ENCODE measurements at regions not wholly inside any gene's neighbourhood (a gene's known extent, or its start where the extent isn't known, plus 50 kb on each side); places are given as distances from the start of the nearest gene placed in this dataset.
"Not testable (repeated sequence)": the region's sequence is repeated elsewhere in the genome, so short reads cannot be mapped to it uniquely, and the experiment has no call there.

GRCh38 chr17:13099926-13100325 is 82.1 kb upstream of the ELAC2 start:
- no peak for TF ChIP-seq ZBTB8A (tag by site-specific recombination; IDR thresholded peaks at IDR 0.05)
- TF ChIP-seq ZFHX2 (tag by site-specific recombination; conservative IDR thresholded peaks at IDR 0.05), result no peak
- TF ChIP-seq ZNF658 (tag by site-specific recombination; IDR thresholded peaks at IDR 0.05), result no peak
- no peak for TF ChIP-seq BCL6B (tag by site-specific recombination; IDR thresholded peaks at IDR 0.05)

GRCh38 chr17:13099089-13099735 is 81.4 kb upstream of the ELAC2 start:
- Histone ChIP-seq H3K27ac (ENCODE audit: extremely low read depth, low read depth, low read length) (no peak overlapping the region), H3K4me1 (ENCODE audit: control insufficient read depth, insufficient read depth, low read length) (no peaks in the 10 kb centered on the region), H3K36me3 (ENCODE audit: control insufficient read depth in 2 of 2, insufficient read depth in 1 of 2, low read length in 2 of 2) (no peaks in the 10 kb centered on the region), H3K4me3 (ENCODE audit: low read depth, low read length) (no peak overlapping the region), H3K9me3 (ENCODE audit: control insufficient read depth, insufficient read depth, low read depth, low read length) (no peaks in the 10 kb centered on the region)
- TF ChIP-seq KLF1 (tag by site-specific recombination; IDR thresholded peaks at IDR 0.05), result no peak
- ChIA-PET POLR2A (no interaction called here), CTCF (interaction anchor here (0.6 to 0.8 kb wide), 2 partner anchors 40 to 1196 kb away, joined by 3 to 4 read pairs; no protein-coding TSS in a partner anchor)

More at GRCh38 chr17:13099926-13100325, 82.1 kb upstream of the ELAC2 start:
- CTCF ChIA-PET, result interaction anchor here (0.6 to 2.8 kb wide), 5 partner anchors 14 to 237 kb away, joined by 3 to 11 read pairs (median 6); no protein-coding TSS in a partner anchor
- Histone ChIP-seq H3K4me1 (ENCODE audit: control insufficient read depth, insufficient read depth, low read length) (no peaks in the 10 kb centered on the region), H3K9me3 (ENCODE audit: control insufficient read depth, insufficient read depth, low read depth, low read length) (no peaks in the 10 kb centered on the region), H3K4me3 (ENCODE audit: low read depth, low read length) (no peak overlapping the region), H3K27ac (ENCODE audit: extremely low read depth, low read depth, low read length) (no peak overlapping the region), H3K36me3 (ENCODE audit: control insufficient read depth in 2 of 2, insufficient read depth in 1 of 2, low read length in 2 of 2) (no peaks in the 10 kb centered on the region)
- POLR2A ChIA-PET, result interaction anchor here (0.8 kb wide), 1 partner anchor 15 kb away, joined by 3 read pairs; no protein-coding TSS in a partner anchor

- CTCF ChIA-PET, result interaction anchor here (1.1 to 1.2 kb wide), 2 partner anchors 18 to 67 kb away, joined by 3 to 6 read pairs; no protein-coding TSS in a partner anchor
- POLR2A ChIA-PET, result no interaction called here
- H3K36me3 ChIP-seq (ENCODE audit: control insufficient read depth in 2 of 2, insufficient read depth in 1 of 2, low read length in 2 of 2), result no peaks in the 10 kb centered on the region
- H3K9me3 ChIP-seq (ENCODE audit: control insufficient read depth, insufficient read depth, low read depth, low read length), result no peaks in the 10 kb centered on the region
- H3K4me3 ChIP-seq (ENCODE audit: low read depth, low read length), result no peak overlapping the region
- H3K27ac ChIP-seq (ENCODE audit: extremely low read depth, low read depth, low read length), result no peak overlapping the region
- no peaks in the 10 kb centered on the region for H3K4me1 ChIP-seq (ENCODE audit: control insufficient read depth, insufficient read depth, low read length)
- TF ChIP-seq WT1 (tag by site-specific recombination; IDR thresholded peaks at IDR 0.05) (no peak), ZSCAN16 (tag by site-specific recombination; IDR thresholded peaks at IDR 0.05) (no peak), ZNF645 (tag by site-specific recombination; IDR thresholded peaks at IDR 0.05) (no peak)
Observed at GRCh38 chr17:13096291-13096690, 78.5 kb upstream of the ELAC2 start.

GRCh38 chr17:13092010-13092409 is 74.2 kb upstream of the ELAC2 start:
- H3K4me3 ChIP-seq (ENCODE audit: low read depth, low read length); POLR2A ChIA-PET; H3K9me3 ChIP-seq (ENCODE audit: control insufficient read depth, insufficient read depth, low read depth, low read length); CTCF ChIA-PET; H3K36me3 ChIP-seq (ENCODE audit: control insufficient read depth in 2 of 2, insufficient read depth in 1 of 2, low read length in 2 of 2); H3K27ac ChIP-seq (ENCODE audit: extremely low read depth, low read depth, low read length); H3K4me1 ChIP-seq (ENCODE audit: control insufficient read depth, insufficient read depth, low read length): not testable (repeated sequence)
- peak; percentile 70; the same call in 1 of the 2 replicates for TF ChIP-seq ZNF394 (tag by site-specific recombination; IDR thresholded peaks at IDR 0.05; ENCODE audit: borderline replicate concordance)
- TF ChIP-seq ZNF518A (tag by site-specific recombination; conservative IDR thresholded peaks at IDR 0.05; ENCODE audit: low read depth), result peak; percentile 56; the same call in 1 of the 2 replicates
- TF ChIP-seq ZNF202 (tag by site-specific recombination; IDR thresholded peaks at IDR 0.05; ENCODE audit: borderline replicate concordance), result 0 out of 2 replicates have a peak, but pooled peaks have one; percentile 20
- 0 out of 2 replicates have a peak, but pooled peaks have one; percentile 11 for TF ChIP-seq ZNF433 (tag by site-specific recombination; IDR thresholded peaks at IDR 0.05; ENCODE audit: low read depth)
- TF ChIP-seq ZNF623 (tag by site-specific recombination; IDR thresholded peaks at IDR 0.05), result 0 out of 2 replicates have a peak, but pooled peaks have one; percentile 12
- TF ChIP-seq ZNF426 (tag by site-specific recombination; IDR thresholded peaks at IDR 0.05), result peak; percentile 42
- TF ChIP-seq ZNF555 (tag by site-specific recombination; conservative IDR thresholded peaks at IDR 0.05), result peak; percentile 37
